ENCODE measurements at regions not wholly inside any gene's neighbourhood (a gene's known extent, or its start where the extent isn't known, plus 50 kb on each side); places are given as distances from the start of the nearest gene placed in this dataset.

DNA sequence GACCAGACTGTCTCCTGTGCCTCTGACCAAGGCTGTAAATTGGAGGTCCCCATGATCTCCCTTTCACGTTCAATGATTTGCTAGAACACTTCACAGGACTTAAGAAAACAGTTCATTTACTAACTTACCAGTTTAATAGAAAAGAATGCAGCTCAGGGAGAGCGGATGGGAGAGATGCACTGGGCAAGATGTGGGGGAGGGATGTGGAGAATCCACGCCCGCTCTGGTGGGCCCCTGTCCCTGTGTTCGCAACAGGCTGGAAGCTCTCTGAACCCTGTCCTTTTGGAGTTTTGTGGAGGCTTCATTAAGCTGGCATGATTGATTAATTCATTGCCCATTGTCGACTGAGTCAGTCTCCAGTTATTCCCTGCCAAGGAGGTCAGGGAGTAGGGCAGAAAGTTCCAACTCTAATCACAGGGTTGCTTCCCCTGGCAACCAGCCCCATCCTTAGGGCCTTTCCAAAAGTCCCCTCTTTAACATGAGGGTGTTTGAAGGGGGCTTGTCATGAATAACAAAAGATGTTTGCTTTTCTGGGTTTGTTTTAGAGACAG is 257.1 kb downstream of the ACKR3 start:
- no peak for TF ChIP-seq EP300 (IDR thresholded peaks at IDR 0.05; ENCODE audit: low read depth)
- TF ChIP-seq, protein P1, sequence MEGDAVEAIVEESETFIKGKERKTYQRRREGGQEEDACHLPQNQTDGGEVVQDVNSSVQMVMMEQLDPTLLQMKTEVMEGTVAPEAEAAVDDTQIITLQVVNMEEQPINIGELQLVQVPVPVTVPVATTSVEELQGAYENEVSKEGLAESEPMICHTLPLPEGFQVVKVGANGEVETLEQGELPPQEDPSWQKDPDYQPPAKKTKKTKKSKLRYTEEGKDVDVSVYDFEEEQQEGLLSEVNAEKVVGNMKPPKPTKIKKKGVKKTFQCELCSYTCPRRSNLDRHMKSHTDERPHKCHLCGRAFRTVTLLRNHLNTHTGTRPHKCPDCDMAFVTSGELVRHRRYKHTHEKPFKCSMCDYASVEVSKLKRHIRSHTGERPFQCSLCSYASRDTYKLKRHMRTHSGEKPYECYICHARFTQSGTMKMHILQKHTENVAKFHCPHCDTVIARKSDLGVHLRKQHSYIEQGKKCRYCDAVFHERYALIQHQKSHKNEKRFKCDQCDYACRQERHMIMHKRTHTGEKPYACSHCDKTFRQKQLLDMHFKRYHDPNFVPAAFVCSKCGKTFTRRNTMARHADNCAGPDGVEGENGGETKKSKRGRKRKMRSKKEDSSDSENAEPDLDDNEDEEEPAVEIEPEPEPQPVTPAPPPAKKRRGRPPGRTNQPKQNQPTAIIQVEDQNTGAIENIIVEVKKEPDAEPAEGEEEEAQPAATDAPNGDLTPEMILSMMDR (IDR thresholded peaks at IDR 0.05): no peak
